ENCODE measurements at regions not wholly inside any gene's neighbourhood (a gene's known extent, or its start where the extent isn't known, plus 50 kb on each side); places are given as distances from the start of the nearest gene placed in this dataset.

GRCh38 chr2:81412681-81413080 lies 1108.1 kb upstream of the LRRTM1 start:
- H3K79me2 ChIP-seq (ENCODE audit: control insufficient read depth, low read length) = no peaks in the 10 kb centered on the region

GRCh38 chr2:81403508-81403907 lies 1099.0 kb upstream of the LRRTM1 start:
- Histone ChIP-seq H3K36me3 (ENCODE audit: control insufficient read depth, low read length) (no peaks in the 10 kb centered on the region), H3K9me2 (replicated peaks; ENCODE audit: control insufficient read depth, low read length) (no peaks in the 10 kb centered on the region), H3F3A (ENCODE audit: control insufficient read depth, insufficient read depth) (no peaks in the 10 kb centered on the region), H3K4me3 (ENCODE audit: low read length) (no peak overlapping the region), H3K4me2 (ENCODE audit: low read length) (no peak overlapping the region), H3K4me1 (ENCODE audit: control insufficient read depth, low read length) (no peaks in the 10 kb centered on the region), H3K9me3 (ENCODE audit: control insufficient read depth, insufficient read depth, low read length) (no peaks in the 10 kb centered on the region), H3K27me3 (ENCODE audit: control insufficient read depth, low read length) (no peaks in the 10 kb centered on the region), H3K79me2 (ENCODE audit: control insufficient read depth, low read length) (no peaks in the 10 kb centered on the region), H3K27ac (ENCODE audit: low read depth, low read length) (no peak overlapping the region), H4K20me1 (ENCODE audit: control insufficient read depth, insufficient read depth, low read depth, low read length) (no peaks in the 10 kb centered on the region)
- TF ChIP-seq CTCF (IDR thresholded peaks at IDR 0.05; ENCODE audit: low read depth, low read length, poor library complexity, severe bottlenecking) (no peak), EZH2phosphoT487 (IDR thresholded peaks at IDR 0.05; ENCODE audit: borderline replicate concordance, low read length) (no peak)

More at GRCh38 chr2:81412681-81413080, 1108.1 kb upstream of the LRRTM1 start:
- TF ChIP-seq EZH2phosphoT487 (IDR thresholded peaks at IDR 0.05; ENCODE audit: borderline replicate concordance, low read length) (no peak), CTCF (IDR thresholded peaks at IDR 0.05; ENCODE audit: low read depth, low read length, poor library complexity, severe bottlenecking) (no peak)
- Histone ChIP-seq H3K27ac (ENCODE audit: low read depth, low read length) (no peak overlapping the region), H3K27me3 (ENCODE audit: control insufficient read depth, low read length) (no peaks in the 10 kb centered on the region), H3K4me1 (ENCODE audit: control insufficient read depth, low read length) (no peaks in the 10 kb centered on the region), H3K36me3 (ENCODE audit: control insufficient read depth, low read length) (no peaks in the 10 kb centered on the region), H3F3A (ENCODE audit: control insufficient read depth, insufficient read depth) (no peaks in the 10 kb centered on the region), H3K9me2 (replicated peaks; ENCODE audit: control insufficient read depth, low read length) (no peaks in the 10 kb centered on the region), H4K20me1 (ENCODE audit: control insufficient read depth, insufficient read depth, low read depth, low read length) (no peaks in the 10 kb centered on the region), H3K4me3 (ENCODE audit: low read length) (no peak overlapping the region), H3K9me3 (ENCODE audit: control insufficient read depth, insufficient read depth, low read length) (no peaks in the 10 kb centered on the region), H3K4me2 (ENCODE audit: low read length) (no peak overlapping the region)

- no peaks in the 10 kb centered on the region for H3K9me3 ChIP-seq (ENCODE audit: control insufficient read depth, insufficient read depth, low read length)
- H3K9me2 ChIP-seq (replicated peaks; ENCODE audit: control insufficient read depth, low read length) = no peaks in the 10 kb centered on the region
- H3K27me3 ChIP-seq (ENCODE audit: control insufficient read depth, low read length) = no peaks in the 10 kb centered on the region
- no peaks in the 10 kb centered on the region for H3K4me1 ChIP-seq (ENCODE audit: control insufficient read depth, low read length)
- H3F3A ChIP-seq (ENCODE audit: control insufficient read depth, insufficient read depth) = no peaks in the 10 kb centered on the region
- H4K20me1 ChIP-seq (ENCODE audit: control insufficient read depth, insufficient read depth, low read depth, low read length) = no peaks in the 10 kb centered on the region
- H3K27ac ChIP-seq (ENCODE audit: low read depth, low read length) = no peak overlapping the region
- no peaks in the 10 kb centered on the region for H3K79me2 ChIP-seq (ENCODE audit: control insufficient read depth, low read length)
- TF ChIP-seq EZH2phosphoT487 (IDR thresholded peaks at IDR 0.05; ENCODE audit: borderline replicate concordance, low read length) (no peak), CTCF (IDR thresholded peaks at IDR 0.05; ENCODE audit: low read depth, low read length, poor library complexity, severe bottlenecking) (no peak)
- H3K36me3 ChIP-seq (ENCODE audit: control insufficient read depth, low read length) = no peaks in the 10 kb centered on the region
- H3K4me2 ChIP-seq (ENCODE audit: low read length) = no peak overlapping the region
- no peak overlapping the region for H3K4me3 ChIP-seq (ENCODE audit: low read length)
Observed at GRCh38 chr2:81396417-81397019, 1092.0 kb upstream of the LRRTM1 start.

Measured in DOHH2 (cell line).